Left ventricle myocardium inferior (tissue), 1 donor: ENCODE measurements at regions not wholly inside any gene's neighbourhood (a gene's known extent, or its start where the extent isn't known, plus 50 kb on each side); places are given as distances from the start of the nearest gene placed in this dataset.

Experiments used
- DNase-seq: peaks from one replicate; pipeline ENCODE4 v3.0.0-alpha.2; 2020
- H3K27ac ChIP-seq: fragments of 200-600 bp; replicated peaks from 2 replicates; pipeline ENCODE4 v1.8.0; 2021
- H3K27me3 ChIP-seq: fragments of 200-600 bp; 2 replicates; pipeline ENCODE4 v1.8.0; 2021; ENCODE audit warnings: low read depth
- H3K36me3 ChIP-seq: fragments of 200-600 bp; 2 replicates; pipeline ENCODE4 v1.8.0; 2021
- H3K4me1 ChIP-seq: fragments of 200-600 bp; 2 replicates; pipeline ENCODE4 v1.8.0; 2021
- H3K4me3 ChIP-seq: fragments of 200-600 bp; 2 replicates; pipeline ENCODE4 v1.8.0; 2021; ENCODE audit warnings: mild to moderate bottlenecking, moderate library complexity
- H3K9me3 ChIP-seq: fragments of 200-600 bp; replicated peaks from 2 replicates; pipeline ENCODE4 v1.8.0; 2021
- intact Hi-C: fragments of 100-400 bp; cut with micrococcal nuclease; formaldehyde crosslinking; loops from one replicate; pipeline ENCODE4 v1.11.0; 2022
- TF ChIP-seq, protein P1 (sequence below): fragments of 200-600 bp; IDR thresholded peaks from 2 replicates; pipeline ENCODE4 v1.8.0; 2021; ENCODE audit warnings: antibody characterized with exemption, mild to moderate bottlenecking, borderline replicate concordance
- donor health status: DM: no; HTN: yes; CAD: no; lungs with severe emphysema.

DNA sequence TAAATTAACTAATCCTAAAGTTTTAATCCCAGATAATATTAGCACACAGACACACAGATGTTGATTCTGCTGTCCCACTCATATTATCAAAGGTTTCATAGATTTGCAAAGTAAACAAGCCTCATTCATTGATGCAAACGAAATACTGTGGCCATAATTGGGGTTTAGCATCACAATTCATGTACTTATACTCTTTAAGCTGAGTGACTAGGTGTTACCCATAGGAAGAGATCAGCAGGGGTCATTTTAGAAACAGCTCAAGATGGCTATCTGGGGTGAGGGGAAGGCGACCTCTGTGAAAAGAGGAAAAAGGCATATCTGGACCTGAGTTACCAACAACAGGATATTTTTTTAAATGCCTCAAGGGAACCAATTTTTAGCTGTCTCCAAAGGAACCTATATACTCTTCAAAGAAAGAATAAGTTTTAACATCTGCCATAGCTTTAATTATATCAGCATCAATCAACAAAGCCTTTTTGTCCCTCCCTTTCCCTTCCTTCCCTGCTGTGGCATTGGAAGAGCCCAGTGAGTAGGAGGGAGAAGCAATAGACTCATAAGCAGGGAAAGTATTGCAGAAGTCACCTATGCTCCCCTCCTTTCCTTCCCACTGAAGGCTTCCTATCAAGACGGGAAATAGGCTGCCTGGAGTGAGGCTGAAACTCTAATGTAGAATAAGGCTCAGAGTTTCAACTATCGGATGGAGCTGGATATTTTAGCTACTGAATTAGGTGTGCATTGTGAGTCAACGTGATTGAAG is 553.4 kb downstream of the ZIC1 start:
- H3K9me3 ChIP-seq = no peaks in the 10 kb centered on the region
- intact Hi-C loops = no loop called here
- TF ChIP-seq, protein P1, sequence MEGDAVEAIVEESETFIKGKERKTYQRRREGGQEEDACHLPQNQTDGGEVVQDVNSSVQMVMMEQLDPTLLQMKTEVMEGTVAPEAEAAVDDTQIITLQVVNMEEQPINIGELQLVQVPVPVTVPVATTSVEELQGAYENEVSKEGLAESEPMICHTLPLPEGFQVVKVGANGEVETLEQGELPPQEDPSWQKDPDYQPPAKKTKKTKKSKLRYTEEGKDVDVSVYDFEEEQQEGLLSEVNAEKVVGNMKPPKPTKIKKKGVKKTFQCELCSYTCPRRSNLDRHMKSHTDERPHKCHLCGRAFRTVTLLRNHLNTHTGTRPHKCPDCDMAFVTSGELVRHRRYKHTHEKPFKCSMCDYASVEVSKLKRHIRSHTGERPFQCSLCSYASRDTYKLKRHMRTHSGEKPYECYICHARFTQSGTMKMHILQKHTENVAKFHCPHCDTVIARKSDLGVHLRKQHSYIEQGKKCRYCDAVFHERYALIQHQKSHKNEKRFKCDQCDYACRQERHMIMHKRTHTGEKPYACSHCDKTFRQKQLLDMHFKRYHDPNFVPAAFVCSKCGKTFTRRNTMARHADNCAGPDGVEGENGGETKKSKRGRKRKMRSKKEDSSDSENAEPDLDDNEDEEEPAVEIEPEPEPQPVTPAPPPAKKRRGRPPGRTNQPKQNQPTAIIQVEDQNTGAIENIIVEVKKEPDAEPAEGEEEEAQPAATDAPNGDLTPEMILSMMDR = no peak
- H3K4me1 ChIP-seq = no peaks in the 10 kb centered on the region
- no peak overlapping the region for H3K27ac ChIP-seq
- no peak overlapping the region for H3K4me3 ChIP-seq
- H3K27me3 ChIP-seq = no peaks in the 10 kb centered on the region
- H3K36me3 ChIP-seq = no peaks in the 10 kb centered on the region
- no peak for DNase-seq

DNA sequence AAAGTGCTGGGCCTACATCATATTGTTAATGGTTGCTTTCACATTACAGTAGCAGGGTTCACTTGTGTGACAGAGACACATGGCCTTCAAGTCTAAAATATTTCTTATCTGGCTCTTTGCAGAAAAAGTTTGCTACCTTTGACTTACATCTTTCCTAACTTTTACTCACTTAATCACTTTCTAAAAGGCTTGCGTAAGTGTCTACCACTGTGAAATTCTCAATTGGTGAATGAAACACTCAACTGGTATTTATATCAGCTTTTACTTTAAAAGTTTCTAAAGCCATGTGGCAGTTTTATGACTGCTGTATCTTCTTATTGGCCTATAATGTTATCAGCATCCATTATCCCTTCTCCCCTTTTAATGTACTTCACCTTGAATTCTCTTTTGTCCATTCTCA is 554.5 kb downstream of the ZIC1 start:
- H3K4me1 ChIP-seq = no peaks in the 10 kb centered on the region
- intact Hi-C loops = no loop called here
- no peaks in the 10 kb centered on the region for H3K36me3 ChIP-seq
- no peak overlapping the region for H3K4me3 ChIP-seq
- no peaks in the 10 kb centered on the region for H3K9me3 ChIP-seq
- no peak overlapping the region for H3K27ac ChIP-seq
- TF ChIP-seq, protein P1 = no peak
- H3K27me3 ChIP-seq = no peaks in the 10 kb centered on the region
- no peak for DNase-seq

DNA sequence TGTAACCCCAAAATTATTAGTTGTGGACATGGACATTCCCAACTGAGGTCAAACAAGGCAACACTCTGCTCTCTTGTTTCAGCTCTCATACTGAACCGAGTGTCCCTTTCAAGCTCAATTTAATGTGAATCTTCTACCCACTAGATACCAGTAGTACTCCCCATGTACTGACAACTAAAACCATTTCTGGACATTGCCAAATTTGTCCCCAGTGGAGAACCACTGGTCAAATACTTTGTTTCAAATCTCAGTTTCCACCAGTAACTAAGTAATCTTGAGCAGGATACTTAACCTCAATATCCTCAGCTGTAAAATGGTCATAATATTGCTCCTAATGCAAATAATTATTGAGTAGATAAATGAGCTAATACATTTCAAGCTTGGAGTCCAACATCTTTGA is 566.0 kb downstream of the ZIC1 start:
- Histone ChIP-seq H3K9me3 (no peaks in the 10 kb centered on the region), H3K27me3 (no peaks in the 10 kb centered on the region), H3K4me1 (no peaks in the 10 kb centered on the region), H3K27ac (no peak overlapping the region), H3K4me3 (no peak overlapping the region), H3K36me3 (no peaks in the 10 kb centered on the region)
- TF ChIP-seq, protein P1 = no peak
- intact Hi-C loops = no loop called here
- DNase-seq = no peak

DNA sequence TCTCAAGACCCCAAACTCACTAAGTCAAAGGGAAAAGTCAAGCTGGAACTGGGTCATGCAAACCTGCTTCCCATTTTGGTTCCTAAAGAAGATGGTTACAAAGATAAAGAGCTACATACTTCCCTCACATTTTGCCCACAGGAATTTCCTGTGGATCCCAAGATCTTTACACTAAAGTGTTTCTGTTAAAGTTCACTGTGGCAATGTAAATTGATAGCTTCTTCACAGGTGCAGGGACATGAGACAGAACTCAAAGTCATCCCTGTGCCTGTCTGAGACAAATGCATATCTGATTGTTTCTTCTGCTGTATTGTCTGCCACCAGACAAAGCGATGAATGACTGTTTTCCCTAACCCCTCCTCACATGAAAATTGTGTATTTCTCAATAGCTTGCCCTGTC is 567.8 kb downstream of the ZIC1 start:
- Histone ChIP-seq H3K27ac (no peak overlapping the region), H3K9me3 (no peaks in the 10 kb centered on the region), H3K27me3 (no peaks in the 10 kb centered on the region), H3K36me3 (no peaks in the 10 kb centered on the region), H3K4me1 (no peaks in the 10 kb centered on the region), H3K4me3 (no peak overlapping the region)
- intact Hi-C loops = no loop called here
- TF ChIP-seq, protein P1 = no peak
- DNase-seq = no peak

GRCh38 chr3:147987549-147987948 is 578.4 kb downstream of the ZIC1 start:
- no peaks in the 10 kb centered on the region for H3K4me1 ChIP-seq
- H3K27me3 ChIP-seq = no peaks in the 10 kb centered on the region
- no peaks in the 10 kb centered on the region for H3K36me3 ChIP-seq
- no peak overlapping the region for H3K27ac ChIP-seq
- intact Hi-C loops = no loop called here
- no peak overlapping the region for H3K4me3 ChIP-seq
- DNase-seq = no peak
- H3K9me3 ChIP-seq = peaks cover 2% of the 10 kb centered on the region
- TF ChIP-seq, protein P1 = no peak
